ENCODE measurements at regions not wholly inside any gene's neighbourhood (a gene's known extent, or its start where the extent isn't known, plus 50 kb on each side); places are given as distances from the start of the nearest gene placed in this dataset.
"Not testable (repeated sequence)": the region's sequence is repeated elsewhere in the genome, so short reads cannot be mapped to it uniquely, and the experiment has no call there.

DNA sequence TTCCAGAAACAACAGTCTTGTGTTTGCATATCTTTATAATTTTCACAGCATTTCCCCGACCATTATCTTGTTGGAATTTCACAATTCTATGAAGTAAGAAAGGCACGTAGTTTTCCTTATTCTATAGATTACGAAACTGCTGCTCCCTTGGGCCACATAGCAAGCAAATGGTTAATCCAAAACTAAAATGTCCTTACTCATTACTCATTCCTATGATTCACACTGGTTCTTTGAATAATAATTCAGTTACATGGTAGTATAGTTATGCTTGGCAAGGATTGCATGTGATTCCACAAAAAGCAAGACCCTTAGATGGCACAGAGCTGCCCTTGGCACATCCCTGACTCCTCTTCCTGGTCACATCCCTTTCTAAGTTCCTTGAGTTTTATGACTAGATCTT is 51.2 kb downstream of the OR13H1 start:
- no peak for DNase-seq

DNA sequence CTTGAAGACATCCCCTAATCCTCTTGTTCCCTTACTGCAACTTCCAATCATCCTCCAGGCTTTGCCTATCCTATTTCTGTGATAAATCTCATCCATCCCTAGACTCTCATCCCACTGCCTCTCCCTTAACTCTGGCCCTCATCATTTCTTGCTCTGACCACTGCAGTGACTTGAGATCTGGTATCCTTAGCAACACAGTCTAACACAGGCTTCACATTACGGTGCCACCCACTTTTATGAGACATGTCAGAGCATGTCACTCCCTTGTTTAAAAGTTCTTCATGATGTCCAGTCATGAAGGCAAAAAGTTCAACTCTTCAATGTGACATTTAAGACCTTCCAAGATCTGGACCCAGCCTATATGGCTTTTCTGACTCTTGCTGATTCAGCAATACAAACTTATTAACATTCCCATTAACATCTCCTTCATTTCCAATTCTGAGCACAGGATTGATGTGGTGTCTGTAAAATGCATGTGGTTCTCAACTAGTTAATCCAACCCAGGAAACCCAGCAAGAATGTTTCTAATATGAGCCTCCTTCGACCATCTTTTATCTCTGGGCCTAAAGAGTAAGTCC is 64.0 kb downstream of the OR13H1 start:
- DNase-seq, result no peak

DNA sequence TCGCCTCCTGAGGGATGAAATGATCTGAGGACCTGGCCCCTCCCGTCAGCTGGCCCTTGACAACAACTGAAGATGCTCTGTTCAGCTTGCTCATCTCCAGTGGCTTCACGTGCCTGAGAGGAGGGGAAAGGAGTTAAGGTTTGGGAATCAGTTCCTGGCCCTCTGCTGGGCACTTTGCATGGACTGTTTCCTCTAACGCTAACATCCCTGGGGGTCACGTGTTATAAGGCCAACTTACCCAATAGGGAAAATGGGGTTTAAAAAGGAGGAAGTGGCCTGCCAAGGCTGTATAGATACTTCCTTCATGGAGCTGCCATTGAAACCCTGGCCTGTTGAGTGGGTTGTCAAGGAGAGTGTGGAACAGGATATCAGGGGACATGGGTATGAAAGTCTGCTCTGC is 65.6 kb downstream of the OR13H1 start:
- no peak for DNase-seq

DNA sequence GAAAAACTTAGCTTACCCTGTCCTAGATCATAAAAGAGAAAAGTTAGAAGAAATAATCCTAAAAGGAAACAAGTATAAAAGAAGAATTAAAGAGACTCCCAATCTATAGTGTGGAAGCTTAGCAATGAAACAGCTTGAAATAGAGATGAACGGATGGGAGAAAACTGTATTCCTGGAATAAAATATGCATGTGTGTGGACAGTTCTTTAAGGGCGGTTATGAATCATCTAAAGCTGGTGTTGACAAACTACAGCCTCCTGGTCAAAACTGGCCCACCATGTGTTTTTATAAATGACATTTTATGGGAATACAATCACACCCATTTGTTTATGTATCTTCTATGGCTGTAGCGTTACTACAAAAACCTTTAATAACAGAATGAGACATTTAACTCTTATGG is 69.4 kb downstream of the OR13H1 start:
- DNase-seq, result no peak

DNA sequence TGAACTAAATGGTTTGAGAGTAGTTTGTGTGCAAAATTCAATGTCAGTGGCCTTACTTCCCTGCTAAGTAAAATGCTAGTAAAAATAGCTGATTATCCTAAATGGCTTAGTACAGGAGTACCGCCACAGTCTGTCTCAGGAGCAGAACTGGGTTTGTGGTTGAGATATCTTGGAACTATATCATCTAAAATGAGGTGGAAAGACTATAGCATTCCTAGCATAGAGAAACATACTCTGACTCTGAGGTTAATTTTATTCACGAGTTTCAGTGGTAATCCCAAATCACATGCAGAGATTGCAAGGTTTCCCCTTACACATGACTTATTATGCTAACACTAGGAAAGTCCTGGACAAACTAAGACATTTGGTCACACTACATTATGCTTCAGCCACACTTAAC is 70.4 kb downstream of the OR13H1 start:
- no peak for DNase-seq

DNA sequence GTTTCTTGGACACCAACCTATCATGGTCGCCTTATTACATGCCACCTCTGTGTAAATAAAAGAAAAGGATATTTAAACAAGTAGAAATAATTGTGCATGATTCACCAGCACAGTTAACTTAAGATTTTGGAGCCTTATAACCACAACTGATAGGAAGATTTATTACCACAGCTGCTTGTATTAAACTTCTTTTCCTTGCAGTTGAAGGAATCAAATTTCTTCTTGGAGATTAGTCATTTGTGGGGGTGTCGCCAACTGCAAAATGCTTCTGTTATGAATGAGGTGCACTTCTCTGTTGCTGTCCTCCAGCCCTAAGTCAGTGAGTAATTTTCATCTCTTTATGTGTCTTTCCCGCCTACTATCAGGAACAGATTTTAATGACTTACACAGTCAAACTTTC is 73.3 kb downstream of the OR13H1 start:
- no peak for DNase-seq

DNA sequence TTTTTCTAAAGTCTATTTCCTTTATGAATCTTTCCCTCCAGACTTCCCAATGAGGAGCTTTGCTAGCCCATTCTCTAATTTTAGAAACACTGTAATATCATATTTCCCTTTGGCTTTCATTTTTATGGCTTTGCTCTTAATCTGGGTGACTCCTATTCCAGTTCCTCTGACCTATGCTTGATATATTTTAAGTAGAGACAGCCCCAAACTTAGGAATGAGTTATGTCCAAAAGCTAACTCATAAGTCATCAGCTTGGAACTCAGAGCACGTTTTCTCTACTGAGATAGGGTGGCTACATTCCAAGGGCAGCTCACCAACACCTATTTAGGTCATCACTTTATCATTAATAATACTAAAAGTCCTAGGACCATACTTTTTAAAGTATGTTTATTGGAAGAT is 77.8 kb downstream of the OR13H1 start:
- DNase-seq, result no peak

DNA sequence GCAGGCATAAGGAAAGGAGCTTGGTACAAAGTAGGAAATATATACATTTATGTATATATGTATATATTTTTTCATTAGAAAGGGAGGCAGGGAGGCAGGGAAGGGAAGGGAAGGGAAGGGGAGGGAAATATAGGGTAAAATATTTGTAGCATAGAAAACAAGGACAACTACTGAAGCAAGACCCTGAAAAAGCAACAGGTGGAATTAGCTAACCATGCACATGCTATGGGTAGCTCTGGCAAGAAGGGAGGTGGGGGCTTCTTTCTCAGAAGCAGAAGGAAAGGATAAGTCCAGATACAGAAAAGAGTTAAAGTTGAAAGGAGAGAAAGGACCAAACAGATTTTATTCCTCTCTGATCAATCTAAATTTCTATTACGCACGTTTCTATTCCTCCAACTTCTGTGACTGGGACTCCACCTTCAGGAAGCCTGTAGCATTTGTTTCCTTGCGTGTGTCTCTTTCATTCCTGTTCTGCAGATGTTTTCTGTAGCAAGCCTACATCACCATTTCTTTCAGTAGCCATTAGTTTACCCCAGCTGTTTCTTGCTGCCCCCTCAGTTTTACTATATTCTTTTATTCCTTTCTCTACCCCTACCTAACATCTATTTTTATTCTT is 82.9 kb downstream of the OR13H1 start:
- no peak for DNase-seq

DNA sequence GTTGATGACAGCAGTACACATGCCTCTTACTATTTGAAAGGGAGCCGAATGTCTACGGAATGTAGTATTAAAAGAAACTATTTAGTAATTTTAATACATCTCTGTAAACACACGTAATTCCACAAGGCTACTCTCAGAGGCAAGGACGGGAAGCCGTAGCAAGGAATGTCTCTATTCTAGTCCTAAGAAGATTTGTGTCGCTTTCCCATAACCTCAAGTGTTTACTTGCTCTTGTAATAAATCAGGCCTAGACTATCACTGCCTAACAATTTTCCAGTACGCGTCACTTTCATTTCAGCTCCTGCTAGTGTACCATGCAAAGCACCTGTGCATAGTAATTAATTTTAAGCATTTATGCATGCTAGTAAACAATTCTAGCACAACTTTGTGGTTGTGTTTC is 86.7 kb downstream of the OR13H1 start:
- DNase-seq, result no peak

DNA sequence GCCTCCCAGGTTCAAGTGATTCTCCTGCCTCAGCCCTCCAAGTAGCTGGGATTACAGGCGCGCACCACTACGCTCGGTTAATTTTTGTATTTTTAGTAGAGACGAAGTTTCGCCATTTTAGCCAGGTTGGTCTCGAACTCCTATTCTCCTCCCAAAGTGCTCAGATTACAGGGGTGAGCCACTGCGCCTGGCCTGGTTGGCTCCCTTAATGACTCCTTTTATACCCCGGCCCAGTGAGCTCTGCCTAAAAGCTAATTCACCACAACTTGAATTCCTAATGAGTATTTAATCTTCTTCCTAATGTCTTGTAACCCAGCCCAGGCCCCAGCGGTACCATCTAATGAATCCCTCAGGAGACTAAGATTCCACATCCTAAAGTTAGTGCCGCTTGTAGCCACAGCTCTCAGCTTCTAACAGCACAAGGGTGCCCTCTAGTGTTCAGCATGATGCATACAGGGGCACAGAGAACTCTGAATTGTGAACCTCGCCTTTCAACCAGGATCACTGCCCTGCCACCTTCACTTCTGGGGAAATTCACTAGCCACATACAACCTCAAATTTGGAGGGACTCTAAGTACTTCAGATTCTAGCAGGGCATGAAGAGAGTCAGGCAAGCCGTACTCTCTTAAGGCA is 89.5 kb downstream of the OR13H1 start:
- peak; percentile 30 for DNase-seq

DNA sequence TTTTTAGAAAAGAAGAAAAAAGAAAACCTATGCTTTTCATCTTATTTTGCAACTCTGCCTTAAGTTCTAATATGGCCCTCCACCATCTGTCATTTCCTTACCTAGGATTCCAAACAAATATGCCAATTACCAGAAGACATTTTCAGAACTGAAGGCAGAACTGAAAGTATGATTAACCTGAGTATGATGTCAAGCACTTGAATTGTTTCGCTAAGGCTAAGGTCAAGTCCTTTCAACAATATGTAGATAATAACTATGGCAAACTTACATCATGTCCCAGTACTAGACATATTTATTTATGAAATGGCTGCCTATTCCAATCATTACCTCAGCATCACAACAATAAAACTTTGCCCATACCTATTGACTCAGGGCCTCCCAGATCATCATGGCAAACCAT is 91.0 kb downstream of the OR13H1 start:
- DNase-seq, result no peak

DNA sequence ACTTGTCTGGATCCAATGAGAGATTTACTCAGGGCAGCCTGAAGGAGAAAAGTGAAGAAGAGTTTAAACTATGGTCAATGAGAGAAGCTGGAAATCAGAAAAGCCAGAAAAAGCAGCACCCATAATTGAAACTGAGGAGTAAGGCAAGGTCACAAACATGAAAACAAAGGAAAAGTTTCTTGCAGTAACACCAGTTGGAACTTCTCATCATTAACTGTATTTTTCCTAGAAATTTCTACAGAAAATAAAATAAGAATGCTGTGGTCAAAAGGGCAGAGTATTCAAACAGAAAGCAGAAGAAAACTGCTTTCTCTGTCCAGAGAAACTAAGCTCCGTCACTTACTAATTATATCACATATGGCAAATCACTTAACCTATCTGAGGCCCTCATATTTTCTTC is 102.2 kb downstream of the OR13H1 start:
- no peak for DNase-seq

DNA sequence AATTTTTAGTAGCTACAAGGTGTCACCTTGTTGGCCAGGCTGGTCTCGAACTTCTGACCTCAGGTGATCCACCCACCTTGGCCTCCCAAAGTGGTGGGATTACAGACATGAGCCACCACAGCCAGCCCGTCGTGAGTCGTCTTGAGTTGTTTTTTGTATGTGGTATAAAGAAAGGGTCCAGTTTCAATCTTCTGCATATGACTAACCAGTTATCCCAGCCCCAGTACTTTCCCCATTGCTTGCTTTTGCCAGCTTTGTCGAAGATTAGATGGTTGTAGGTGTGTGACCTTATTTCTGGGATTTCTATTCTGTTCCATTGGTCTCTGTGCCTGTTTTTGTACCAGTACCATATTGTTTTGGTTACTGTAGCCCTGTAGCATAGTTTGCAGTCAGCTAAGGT is 105.9 kb downstream of the OR13H1 start:
- no peak for DNase-seq

DNA sequence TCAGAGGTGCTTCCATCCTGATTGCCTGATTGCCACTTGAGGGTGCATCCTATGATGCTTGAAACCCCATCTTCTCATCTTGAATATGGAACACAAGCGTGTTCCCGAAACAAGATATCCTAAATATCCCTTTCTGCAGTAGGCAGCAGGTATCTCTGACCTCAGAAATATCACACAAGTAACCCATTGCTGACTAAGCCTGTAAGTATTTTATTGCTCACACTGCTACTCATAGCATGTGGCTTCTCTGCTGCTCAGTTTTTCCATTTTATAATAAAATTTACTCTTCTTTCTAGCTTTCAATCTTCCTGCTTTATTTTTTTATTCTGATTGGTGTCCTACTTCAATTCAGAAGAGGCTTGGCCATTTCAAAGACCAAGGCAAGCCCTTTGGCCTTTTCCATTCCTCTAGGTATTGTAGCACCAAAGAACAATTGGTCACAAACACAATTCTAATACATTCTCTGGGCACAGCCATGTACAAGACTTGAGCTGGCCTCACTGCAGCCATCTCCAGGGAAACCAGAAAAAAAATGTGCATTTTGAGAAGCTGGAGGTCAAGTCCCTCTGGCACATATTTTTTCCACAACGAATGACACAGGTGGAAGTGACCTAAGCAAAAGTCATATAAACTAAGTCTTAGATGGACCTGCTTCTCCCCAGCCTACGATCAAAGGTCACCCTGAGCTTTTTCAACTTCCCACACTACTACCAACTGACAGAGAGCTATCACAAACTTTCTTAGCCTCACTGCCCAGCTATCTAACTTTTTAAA is 107.0 kb downstream of the OR13H1 start:
- DNase-seq, result no peak

DNA sequence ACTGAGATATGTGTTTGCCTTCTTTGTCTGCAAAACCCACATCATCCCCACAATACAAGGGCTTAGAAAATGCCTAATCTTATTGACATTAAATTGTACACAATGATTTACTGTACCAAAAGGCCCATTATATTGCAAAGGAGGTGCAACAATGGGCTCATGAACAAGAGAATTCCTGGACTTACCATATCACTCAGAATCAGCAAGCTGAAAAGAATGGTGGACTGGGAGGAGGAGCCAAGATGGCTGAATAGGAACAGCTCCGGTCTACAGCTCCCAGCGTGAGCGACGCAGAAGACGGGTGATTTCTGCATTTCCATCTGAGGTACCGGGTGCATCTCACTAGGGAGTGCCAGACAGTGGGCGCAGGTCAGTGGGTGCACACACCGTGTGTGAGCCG is 119.9 kb downstream of the OR13H1 start:
- not testable (repeated sequence) for DNase-seq

DNA sequence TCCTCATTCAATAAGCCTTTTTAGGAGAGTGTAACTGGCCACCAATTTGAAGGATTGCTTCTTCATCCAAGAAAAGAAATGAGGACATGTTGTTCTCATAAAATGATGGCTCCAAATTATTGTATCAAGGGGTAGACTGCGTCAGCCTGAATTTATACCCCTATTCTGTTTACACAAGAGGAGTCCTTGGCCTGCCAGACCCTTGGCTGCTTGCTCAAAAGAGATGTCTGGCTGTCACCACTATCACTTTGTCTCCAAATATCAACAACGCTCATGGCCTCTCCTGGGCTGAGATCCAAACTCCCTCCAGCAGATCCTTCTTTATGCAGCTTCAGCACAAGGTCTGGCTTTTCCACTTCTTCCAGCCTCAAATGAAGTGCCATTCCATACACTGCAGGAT is 127.9 kb downstream of the OR13H1 start:
- DNase-seq, result no peak

DNA sequence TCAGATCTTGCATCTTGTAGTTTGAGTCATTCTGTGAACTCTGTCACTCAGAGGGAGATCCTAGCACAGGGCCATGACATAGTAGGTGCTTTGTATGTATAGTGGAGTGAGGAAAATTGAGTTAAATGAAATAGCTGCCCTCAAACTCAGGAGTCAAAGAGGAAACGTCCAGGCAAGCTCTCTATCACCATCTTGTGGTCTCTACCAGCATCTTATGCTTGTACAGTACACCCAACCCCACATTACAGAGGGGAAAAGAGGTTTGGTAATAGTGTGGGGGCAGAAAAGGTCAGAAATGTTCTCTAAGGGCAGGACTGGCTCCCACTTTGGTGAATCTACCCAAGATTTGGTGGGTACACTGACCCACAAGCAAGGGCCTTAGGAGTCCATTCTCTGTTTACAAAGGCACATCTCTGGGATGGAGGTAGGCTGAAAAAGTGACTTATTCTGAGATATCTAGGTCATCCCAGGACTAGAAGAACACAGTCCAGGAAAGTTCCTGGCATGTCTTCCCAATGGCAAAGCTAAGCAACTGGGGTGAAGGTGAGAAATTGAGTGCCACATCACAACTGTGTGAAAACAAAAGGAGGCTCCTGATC is 131.8 kb downstream of the OR13H1 start:
- DNase-seq, result no peak

DNA sequence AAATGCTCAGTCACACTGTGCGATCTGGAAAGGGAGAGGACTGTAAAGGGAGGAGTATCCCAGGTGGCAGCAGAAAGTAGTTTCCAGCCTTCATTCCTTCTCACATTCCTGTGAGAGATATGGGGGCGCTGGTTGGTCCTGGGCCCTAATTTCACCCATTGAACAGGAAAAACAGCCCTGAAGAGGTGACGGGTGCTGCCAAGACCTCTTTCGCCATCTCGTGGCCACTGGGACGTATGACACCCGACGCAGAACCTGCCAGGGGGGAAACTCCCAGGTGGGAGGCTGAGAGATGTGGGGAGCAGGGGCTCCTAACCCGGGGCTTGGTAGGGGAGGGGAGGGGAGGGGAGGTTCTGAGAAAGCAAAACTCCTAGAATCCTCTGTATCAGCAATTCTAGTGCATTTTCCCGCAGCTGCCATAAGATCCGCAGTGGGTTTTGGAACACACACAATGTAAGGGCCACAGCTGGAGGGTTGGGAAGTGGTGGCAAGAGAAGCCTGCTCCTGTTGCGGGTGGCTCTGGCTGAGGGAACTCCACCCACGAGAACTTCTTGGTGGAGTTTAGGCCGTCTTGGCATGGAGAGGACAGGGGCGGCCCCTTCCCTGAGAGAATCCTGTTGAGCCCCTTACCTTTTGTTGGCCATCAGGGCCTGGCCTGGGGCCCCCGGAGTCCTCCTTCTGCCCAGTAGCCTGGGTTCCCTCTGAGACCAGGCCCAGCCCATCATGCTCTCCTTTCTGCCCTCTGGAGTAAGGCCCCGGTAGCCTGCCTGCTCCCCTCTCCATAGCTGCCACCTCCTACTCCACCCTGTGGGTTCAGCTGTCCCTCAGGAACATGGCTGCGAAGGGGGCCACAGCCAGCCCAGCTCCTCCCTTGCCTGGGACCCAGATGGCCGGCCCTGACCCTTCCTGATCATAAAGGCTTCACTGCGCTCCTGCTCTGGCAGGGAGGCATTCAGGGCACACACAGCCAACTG is 134.1 kb downstream of the OR13H1 start:
- no peak for DNase-seq

DNA sequence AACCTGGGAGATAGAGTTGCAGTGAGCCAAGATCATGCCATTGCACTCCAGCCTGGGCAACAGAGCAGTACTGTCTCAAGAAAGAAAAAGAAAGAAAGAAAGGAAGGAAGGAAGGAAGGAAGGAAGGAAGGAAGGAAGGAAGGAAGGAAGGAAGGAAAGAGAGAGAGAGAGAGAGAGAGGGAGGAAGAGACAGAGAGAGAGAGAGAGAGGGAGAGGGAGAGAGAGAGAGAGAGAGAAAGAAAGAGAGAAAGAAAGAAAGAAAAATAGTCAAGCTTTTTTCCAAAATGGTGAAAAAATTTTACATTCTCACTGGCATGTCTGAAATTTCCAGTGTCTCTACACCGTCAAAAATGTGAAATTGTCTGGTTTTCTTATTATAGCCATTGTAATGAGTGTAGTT is 138.9 kb downstream of the OR13H1 start:
- DNase-seq, result not testable (repeated sequence)

DNA sequence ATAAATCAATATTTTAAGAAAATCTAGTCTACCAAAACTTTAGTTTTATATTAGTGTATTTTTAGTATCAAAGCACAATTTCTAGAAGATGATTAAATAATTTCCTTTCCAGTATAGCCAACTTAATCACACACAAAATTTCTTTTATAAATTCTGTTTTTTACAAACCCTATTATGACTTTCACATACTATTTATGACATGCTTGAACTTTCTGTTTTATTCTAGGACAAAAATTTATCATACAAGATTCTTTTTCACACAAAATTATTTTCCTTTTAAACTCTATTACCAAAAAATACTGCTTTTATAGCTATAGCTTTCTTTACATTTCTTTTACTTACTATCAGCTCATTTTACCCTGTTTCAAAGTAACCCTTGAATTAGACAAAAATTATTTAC is 149.5 kb downstream of the OR13H1 start:
- DNase-seq, result no peak

DNA sequence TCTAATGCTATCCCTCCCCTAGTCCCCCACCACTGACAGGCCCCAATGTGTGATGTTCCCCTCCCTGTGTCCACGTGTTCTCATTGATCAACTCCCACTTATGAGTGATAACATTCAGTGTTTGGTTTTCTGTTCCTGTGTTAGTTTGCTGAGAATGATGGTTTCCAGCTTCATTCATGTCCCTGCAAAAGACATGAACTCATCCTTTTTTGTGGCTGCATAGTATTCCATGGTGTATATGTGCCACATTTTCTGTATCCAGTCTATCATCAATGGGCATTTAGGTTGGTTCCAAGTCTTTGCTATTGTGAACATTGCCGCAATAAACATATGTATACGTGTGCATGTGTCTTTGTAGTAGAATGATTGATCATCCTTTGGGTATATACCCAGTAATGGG is 153.1 kb downstream of the OR13H1 start:
- DNase-seq, result not testable (repeated sequence)

DNA sequence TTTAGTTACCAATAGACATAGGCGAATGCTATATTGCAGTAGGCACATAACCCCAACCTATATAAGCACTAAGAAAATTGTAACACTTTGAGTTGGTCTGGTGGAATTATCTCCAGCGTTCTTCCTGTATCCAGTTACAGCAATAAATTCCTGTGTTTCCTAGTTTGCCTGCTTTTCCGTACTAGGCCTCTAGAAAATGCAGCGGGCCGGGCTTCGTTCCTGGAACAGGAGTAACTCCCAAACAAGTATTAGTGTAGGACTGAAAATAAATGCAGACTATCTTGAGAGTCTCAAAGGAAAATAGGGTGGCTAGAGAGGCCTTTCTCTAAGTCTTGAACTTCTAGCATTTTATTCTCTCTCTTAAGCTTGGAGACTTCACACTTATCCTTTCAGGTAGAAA is 159.8 kb downstream of the OR13H1 start:
- DNase-seq, result no peak

All from left hindlimb (tissue), 1 donor.